Middle frontal gyrus (tissue), 1 donor: ENCODE measurements at regions not wholly inside any gene's neighbourhood (a gene's known extent, or its start where the extent isn't known, plus 50 kb on each side); places are given as distances from the start of the nearest gene placed in this dataset.

Experiments used
- DNase-seq: peaks from one replicate; pipeline ENCODE4 v3.0.0-alpha.2; 2015; ENCODE audit warnings: low spot score; ENCODE audit errors: extremely low spot score

- DNase-seq: no peak
Observed at GRCh38 chr14:101206556-101206955, 303.0 kb upstream of the RTL1 start.

- no peak for DNase-seq
Observed at GRCh38 chr14:101207041-101207440, 303.5 kb upstream of the RTL1 start.

- no peak for DNase-seq
Observed at GRCh38 chr14:101207897-101208296, 304.4 kb upstream of the RTL1 start.

GRCh38 chr14:101209594-101209993 lies 306.1 kb upstream of the RTL1 start:
- DNase-seq: no peak

GRCh38 chr14:101215266-101215665 lies 311.7 kb upstream of the RTL1 start:
- DNase-seq: no peak

DNA sequence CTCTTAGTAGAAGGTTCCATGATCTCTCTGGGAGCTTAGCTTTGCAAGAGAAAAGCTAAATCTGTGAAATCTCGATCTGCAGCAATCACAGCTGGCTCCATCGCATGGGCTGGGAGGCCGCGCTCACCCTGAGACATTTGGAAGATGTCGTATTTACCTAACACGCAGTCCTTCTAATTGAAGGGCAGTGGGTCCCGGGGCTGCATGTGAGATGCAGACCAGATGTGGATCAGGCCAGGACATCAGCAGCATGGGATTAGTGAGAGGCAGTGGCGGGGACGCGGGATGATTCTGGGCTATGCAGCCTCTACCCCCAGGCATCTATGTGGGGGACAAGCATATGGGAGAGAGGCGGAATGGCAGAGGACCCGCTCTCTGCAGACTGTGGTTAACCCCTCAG lies 312.4 kb upstream of the RTL1 start:
- no peak for DNase-seq

GRCh38 chr14:101216366-101217079 lies 313.0 kb upstream of the RTL1 start:
- DNase-seq: no peak

- DNase-seq: no peak
Observed at GRCh38 chr14:101217080-101217463, 313.6 kb upstream of the RTL1 start.

DNA sequence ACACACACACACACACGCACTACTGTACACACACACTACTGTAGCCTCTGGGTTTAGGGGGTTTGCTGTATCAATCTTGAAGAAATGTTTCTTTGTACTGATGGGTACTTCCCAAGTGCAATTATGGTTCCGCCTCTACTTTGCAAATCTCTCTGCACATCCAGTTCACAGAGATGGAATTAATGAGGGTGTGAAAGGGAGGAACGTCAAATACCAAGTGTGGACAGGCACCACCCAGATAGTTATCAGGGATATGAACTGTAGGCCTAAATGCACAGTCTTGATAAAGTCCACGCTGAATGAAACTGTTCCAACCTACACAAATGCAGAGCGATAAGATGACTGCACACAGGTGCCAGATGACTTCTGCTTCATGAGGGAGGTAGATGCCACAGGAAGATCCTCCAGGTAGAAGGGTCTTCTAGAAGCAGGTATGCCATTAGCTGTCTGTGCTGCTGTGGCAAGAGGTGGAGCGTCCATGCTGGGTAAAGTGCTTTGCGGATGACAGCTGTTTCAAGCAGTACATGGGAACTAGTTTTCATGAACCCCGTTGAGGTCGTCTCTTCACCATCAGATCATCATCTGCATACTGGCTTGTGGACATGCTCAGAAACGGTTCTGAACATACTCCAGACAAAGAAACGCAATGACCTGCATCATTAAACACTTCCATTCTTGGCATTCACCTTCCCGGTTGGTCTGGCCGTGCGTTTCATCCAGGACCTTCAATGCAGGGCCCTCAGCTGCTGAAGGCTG lies 314.3 kb upstream of the RTL1 start:
- no peak for DNase-seq

- DNase-seq: no peak
Observed at GRCh38 chr14:101219896-101220703, 316.6 kb upstream of the RTL1 start.

DNA sequence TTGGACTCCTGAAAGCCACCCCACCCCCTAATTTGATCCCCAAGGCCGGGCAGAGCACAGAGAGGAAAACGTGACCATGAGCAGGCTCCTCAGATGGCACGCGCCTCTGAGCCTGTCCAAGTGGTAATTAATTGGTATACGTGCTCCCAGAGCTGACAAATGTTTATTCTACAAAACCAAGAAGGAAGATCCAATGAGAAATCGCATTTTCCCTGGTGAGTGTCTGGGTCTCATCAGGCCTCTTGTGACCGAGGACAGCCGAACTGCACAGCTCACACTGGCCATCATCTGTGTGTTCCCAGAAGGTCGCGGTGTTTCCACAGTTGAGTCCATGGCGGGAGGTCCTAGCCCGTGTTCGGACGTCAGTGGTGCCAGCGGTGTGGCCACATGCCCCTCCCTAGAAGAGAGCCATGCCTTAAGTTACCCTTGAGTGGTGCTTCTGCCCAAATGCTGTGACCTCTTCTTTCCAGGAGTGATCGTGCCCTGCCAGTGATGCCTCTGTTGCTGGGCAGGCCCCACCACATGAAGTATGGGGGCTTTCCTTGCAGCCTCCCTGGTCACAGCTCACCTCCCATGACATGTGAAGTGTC lies 317.5 kb upstream of the RTL1 start:
- DNase-seq: no peak

DNA sequence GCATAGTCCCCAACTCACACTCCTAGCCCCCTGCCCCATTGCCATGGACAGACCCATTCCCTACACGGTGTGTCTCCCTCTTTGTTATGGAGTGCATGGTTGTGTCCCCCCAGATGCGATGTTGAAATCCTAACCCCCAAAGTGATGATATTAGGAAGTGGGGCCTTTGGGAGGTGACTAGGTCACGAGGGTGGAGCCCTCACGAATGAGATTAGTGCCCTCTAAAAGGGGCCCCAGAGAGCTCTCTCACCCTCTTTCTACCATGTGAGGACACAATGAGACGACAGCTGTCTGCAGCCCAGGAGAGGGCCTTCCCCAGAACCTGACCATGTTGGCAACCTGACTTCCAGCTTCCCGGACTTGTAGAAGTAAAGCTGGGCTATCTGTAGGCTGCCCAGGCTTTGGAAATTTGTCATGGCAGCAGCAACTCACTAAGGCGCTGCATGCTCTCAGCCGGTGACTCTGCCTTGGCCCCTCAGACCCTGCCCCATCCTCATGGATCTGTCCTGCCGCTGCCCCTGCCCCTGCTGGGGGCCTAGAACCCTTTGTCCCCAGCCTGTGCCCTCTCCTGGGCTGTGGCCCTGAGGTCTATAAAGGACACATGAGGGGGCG lies 318.1 kb upstream of the RTL1 start:
- no peak for DNase-seq

- no peak for DNase-seq
Observed at GRCh38 chr14:101222362-101223070, 319.0 kb upstream of the RTL1 start.

DNA sequence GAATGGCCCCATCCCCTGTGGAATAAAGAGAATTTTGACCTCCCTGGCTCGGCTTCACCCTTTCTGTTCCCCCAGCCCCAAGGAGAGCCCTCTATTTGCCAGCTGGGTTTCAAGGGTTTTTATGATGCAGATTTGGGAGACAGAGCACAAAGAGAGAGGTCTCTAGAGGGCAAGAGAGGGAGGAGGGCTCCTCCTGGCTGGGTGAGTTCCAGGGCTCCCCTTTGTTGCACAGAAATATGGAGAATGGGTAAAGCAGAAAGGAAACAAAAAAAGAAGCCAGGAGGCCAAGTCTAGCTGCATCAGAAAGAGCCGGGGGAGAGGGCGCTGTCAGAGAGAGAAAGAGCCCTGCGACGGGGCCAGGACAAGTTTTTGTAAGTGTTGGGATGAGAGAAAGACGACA lies 319.6 kb upstream of the RTL1 start:
- DNase-seq: no peak

DNA sequence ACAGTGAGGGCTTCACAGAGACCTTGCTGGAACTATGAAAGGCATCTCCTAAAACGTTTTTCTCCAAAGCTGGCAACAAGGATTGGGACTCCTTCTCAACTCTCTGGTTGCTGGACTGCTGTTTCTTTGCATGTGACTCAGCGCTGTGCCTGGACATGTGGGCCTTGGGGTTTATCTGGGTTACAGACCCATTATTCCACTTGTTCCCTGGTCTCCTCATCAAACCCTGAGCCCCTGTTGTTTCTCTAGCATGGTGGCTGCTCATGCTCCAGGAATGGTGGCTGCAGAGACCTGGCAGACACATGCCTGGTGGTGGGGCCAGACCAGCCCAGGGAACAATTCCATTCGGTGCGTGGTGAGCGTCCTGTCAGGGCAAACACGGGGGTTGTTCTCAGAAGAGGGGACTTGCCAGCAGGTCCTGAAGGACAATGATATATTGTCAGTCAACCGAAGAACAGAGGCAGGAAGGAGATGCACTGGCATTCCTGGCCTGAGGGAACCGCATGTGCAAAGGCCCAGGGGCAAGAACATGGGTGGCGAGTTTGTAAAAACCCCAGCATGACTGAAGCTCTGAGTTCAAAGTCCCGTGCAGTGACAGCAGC lies 320.1 kb upstream of the RTL1 start:
- no peak for DNase-seq

GRCh38 chr14:101224356-101225156 lies 321.0 kb upstream of the RTL1 start:
- DNase-seq: no peak

DNA sequence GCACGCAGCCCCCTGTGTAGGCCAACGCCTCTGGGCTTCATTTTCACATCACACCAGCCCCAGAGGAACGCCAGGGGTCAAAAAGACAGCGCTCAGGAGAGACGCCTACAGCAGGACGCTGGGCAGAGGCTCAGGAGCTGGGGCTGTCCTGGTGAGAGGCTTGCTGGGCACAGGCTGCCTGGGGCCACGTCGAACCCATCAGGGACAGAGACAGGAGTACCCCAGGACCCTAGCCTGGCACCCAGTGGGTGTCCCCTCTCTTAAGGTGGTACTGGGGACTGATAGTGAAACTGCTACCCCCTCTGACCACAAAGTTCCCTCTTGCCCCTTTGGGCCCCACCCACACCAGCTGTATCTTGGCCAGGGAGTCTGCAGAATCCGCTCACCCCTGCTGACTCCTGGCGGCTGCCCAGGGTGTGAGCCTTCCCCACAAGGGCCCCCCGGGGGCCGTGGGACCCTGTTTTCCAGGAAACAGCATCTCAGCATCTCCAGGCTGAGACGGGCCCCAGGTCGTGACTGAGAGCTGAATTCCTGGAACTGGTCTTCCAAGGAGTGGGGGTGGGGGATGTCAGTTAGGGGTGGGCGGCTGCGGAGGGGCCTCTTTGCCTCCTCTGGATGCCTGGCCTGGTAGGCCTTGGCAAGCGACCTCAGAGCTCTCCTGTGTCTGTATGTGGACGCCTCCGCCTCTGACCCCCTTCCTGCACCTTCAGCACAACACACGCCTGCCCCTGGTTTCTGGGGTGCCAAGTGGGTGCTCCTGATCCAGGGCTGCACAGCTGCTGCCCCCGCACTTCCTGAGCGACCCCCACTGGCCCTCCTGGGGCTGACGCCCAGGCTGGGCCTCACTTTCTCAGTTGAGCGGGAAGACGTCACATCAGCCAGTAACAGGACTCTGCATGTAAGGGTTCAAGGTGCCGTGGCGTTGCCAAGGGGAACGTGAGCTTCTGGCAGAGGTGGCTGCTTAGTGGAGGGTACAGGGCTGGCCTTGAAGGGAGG lies 321.9 kb upstream of the RTL1 start:
- DNase-seq: no peak

DNA sequence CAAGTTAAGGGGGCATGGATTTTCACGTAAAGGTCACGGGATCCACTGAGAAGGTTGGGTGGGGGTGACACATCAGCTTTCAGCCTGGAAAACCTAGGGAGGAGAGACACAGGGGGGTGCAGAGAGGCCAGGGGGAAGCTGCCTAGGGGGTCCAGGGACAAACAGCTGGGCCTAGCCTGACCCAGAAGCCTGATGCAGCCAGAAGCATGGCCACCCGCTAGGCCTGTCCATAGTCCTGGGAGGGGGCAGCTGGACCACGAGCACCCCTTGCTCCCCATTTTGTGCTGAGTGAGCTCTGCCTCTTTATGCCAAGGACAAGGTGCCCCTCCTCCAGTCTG lies 322.7 kb upstream of the RTL1 start:
- DNase-seq: no peak
